ENCODE measurements at regions not wholly inside any gene's neighbourhood (a gene's known extent, or its start where the extent isn't known, plus 50 kb on each side); places are given as distances from the start of the nearest gene placed in this dataset.
"Not testable (repeated sequence)": the region's sequence is repeated elsewhere in the genome, so short reads cannot be mapped to it uniquely, and the experiment has no call there.

GRCh38 chr20:11499101-11499634 is 418.5 kb upstream of the BTBD3 start:
- intact Hi-C loops (cut with DNase I) = no loop called here
- ATAC-seq (no peak), DNase-seq (no peak)

GRCh38 chr20:11502061-11502460 is 415.6 kb upstream of the BTBD3 start:
- no peak for ATAC-seq
- intact Hi-C loops (cut with DNase I) = no loop called here
- no peak for DNase-seq

- no peak for ATAC-seq
- no peak for DNase-seq
- intact Hi-C loops (cut with DNase I) = no loop called here
Observed at GRCh38 chr20:11502671-11503070, 415.0 kb upstream of the BTBD3 start.

GRCh38 chr20:11509776-11510175 is 407.9 kb upstream of the BTBD3 start:
- no peak for ATAC-seq

GRCh38 chr20:11511821-11512220 is 405.9 kb upstream of the BTBD3 start:
- no peak for DNase-seq
- intact Hi-C loops (cut with DNase I) = no loop called here
- no peak for ATAC-seq

More at GRCh38 chr20:11509776-11510175, 407.9 kb upstream of the BTBD3 start:
- intact Hi-C loops (cut with DNase I) = no loop called here
- DNase-seq = no peak

GRCh38 chr20:11513241-11513745 is 404.4 kb upstream of the BTBD3 start:
- intact Hi-C loops (cut with DNase I); DNase-seq; ATAC-seq: not testable (repeated sequence)

GRCh38 chr20:11516448-11516847 is 401.2 kb upstream of the BTBD3 start:
- no peak for DNase-seq
- no peak for ATAC-seq

GRCh38 chr20:11520596-11520995 is 397.1 kb upstream of the BTBD3 start:
- no peak for ATAC-seq
- intact Hi-C loops (cut with DNase I) = no loop called here
- DNase-seq = no peak

More at GRCh38 chr20:11516448-11516847, 401.2 kb upstream of the BTBD3 start:
- intact Hi-C loops (cut with DNase I) = no loop called here

GRCh38 chr20:11521476-11522365 is 396.0 kb upstream of the BTBD3 start:
- intact Hi-C loops (cut with DNase I) = no loop called here
- no peak for DNase-seq
- ATAC-seq = no peak

GRCh38 chr20:11522366-11522741 is 395.3 kb upstream of the BTBD3 start:
- ATAC-seq (no peak), DNase-seq (no peak)
- intact Hi-C loops (cut with DNase I) = no loop called here

- ATAC-seq (no peak), DNase-seq (no peak)
- intact Hi-C loops (cut with DNase I) = no loop called here
Observed at GRCh38 chr20:11529047-11529446, 388.6 kb upstream of the BTBD3 start.

- no peak for DNase-seq
- no peak for ATAC-seq
- intact Hi-C loops (cut with DNase I) = no loop called here
Observed at GRCh38 chr20:11537032-11537431, 380.7 kb upstream of the BTBD3 start.

- DNase-seq (no peak), ATAC-seq (no peak)
- intact Hi-C loops (cut with DNase I) = no loop called here
Observed at GRCh38 chr20:11539450-11539849, 378.2 kb upstream of the BTBD3 start.

GRCh38 chr20:11540558-11540957 is 377.1 kb upstream of the BTBD3 start:
- intact Hi-C loops (cut with DNase I) = loop anchor here in 1 of 2 donors (5.0 to 10.0 kb wide), 4 partner anchors 263 to 1926 kb away; no protein-coding TSS in a partner anchor
- DNase-seq (no peak), ATAC-seq (no peak)

- no peak for DNase-seq
- intact Hi-C loops (cut with DNase I) = loop anchor here in 1 of 2 donors (5.0 to 10.0 kb wide), 4 partner anchors 265 to 1928 kb away; no protein-coding TSS in a partner anchor
- no peak for ATAC-seq
Observed at GRCh38 chr20:11542645-11543044, 375.0 kb upstream of the BTBD3 start.

- peak; percentile 75 to 85 for ATAC-seq
- intact Hi-C loops (cut with DNase I) = loop anchor here in 1 of 2 donors (2.0 to 10.0 kb wide), 5 partner anchors 267 to 1929 kb away; no protein-coding TSS in a partner anchor
- DNase-seq = no peak
Observed at GRCh38 chr20:11544029-11544678, 373.5 kb upstream of the BTBD3 start.

- DNase-seq = no peak
- no peak for ATAC-seq
- intact Hi-C loops (cut with DNase I) = loop anchor here in 1 of 2 donors (10.0 kb wide), 2 partner anchors 1572 to 1932 kb away; no protein-coding TSS in a partner anchor
Observed at GRCh38 chr20:11546939-11547338, 370.8 kb upstream of the BTBD3 start.

- no peak for DNase-seq
- ATAC-seq = no peak
- intact Hi-C loops (cut with DNase I) = loop anchor here in 1 of 2 donors (10.0 kb wide), 2 partner anchors 1575 to 1935 kb away; no protein-coding TSS in a partner anchor
Observed at GRCh38 chr20:11549172-11550103, 368.3 kb upstream of the BTBD3 start.

Measured in left cardiac atrium (tissue), 4 donors.